ENCODE measurements at regions not wholly inside any gene's neighbourhood (a gene's known extent, or its start where the extent isn't known, plus 50 kb on each side); places are given as distances from the start of the nearest gene placed in this dataset.

DNA sequence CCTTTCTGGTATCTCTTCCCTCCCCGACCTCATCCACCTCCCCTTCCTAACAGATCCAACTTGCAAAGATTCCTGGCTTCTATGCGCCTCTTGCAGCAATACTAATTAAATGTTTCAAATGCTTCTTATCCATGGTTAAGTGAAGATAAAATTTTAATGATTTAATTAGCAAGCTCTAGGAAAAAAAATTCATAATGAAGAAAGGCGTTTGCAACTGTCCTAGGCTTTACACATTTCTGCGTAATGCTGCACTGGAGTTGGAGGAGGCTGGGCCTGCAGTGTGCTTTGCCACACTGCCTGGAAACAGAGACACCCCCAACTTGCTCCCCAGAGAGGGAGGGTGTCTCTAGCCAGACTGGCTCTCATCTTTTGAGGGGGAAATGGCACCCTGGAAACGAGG lies 123.9 kb upstream of the CARD11 start:
- Histone ChIP-seq H3K36me3 (ENCODE audit: insufficient read depth, low read length) (no peaks in the 10 kb centered on the region), H3K9me3 (ENCODE audit: control insufficient read depth in 1 of 2, low read length in 2 of 2) (no peaks in the 10 kb centered on the region), H3K4me1 (ENCODE audit: insufficient read depth, low read length) (no peaks in the 10 kb centered on the region), H3K27ac (ENCODE audit: low read depth, low read length) (no peak overlapping the region), H3K4me3 (ENCODE audit: low read length in 2 of 2) (no peak overlapping the region), H3K27me3 (ENCODE audit: insufficient read depth, low read length) (no peaks in the 10 kb centered on the region)
- Mint-ChIP-seq H3K4me3 (no peak overlapping the region), H3K36me3 (no peaks in the 10 kb centered on the region), H3K4me1 (no peaks in the 10 kb centered on the region), H3K27ac (no peak overlapping the region), H3K9me3 (peaks cover 0 to 6% (median 0%) of the 10 kb centered on the region in 8 donors), H3K27me3 (peaks cover 11 to 13% of the 10 kb centered on the region in 2 donors)
- DNase-seq, result no peak
- POLR2A ChIA-PET (ENCODE audit: partially characterized antibody), result no interaction called here
- intact Hi-C loops (cut with micrococcal nuclease), result no loop called here
- CTCF ChIA-PET (ENCODE audit: partially characterized antibody), result no interaction called here

- no peak overlapping the region for H3K27ac ChIP-seq (ENCODE audit: low read depth, low read length)
- POLR2A ChIA-PET (ENCODE audit: partially characterized antibody), result no interaction called here
- Mint-ChIP-seq H3K4me3 (no peak overlapping the region), H3K9me3 (peaks cover 0 to 4% (median 0%) of the 10 kb centered on the region in 8 donors), H3K36me3 (no peaks in the 10 kb centered on the region), H3K4me1 (no peaks in the 10 kb centered on the region), H3K27ac (no peak overlapping the region), H3K27me3 (peaks cover 14 to 16% of the 10 kb centered on the region in 2 donors)
- H3K9me3 ChIP-seq (ENCODE audit: control insufficient read depth in 1 of 2, low read length in 2 of 2), result no peaks in the 10 kb centered on the region
- intact Hi-C loops (cut with micrococcal nuclease), result no loop called here
- no peak overlapping the region for H3K4me3 ChIP-seq (ENCODE audit: low read length in 2 of 2)
- CTCF ChIA-PET (ENCODE audit: partially characterized antibody), result no interaction called here
- H3K27me3 ChIP-seq (ENCODE audit: insufficient read depth, low read length), result no peaks in the 10 kb centered on the region
- no peak for DNase-seq
- H3K4me1 ChIP-seq (ENCODE audit: insufficient read depth, low read length), result no peaks in the 10 kb centered on the region
- H3K36me3 ChIP-seq (ENCODE audit: insufficient read depth, low read length), result no peaks in the 10 kb centered on the region
Observed at GRCh38 chr7:3168370-3168769, 124.7 kb upstream of the CARD11 start.

GRCh38 chr7:3168869-3169268 lies 125.2 kb upstream of the CARD11 start:
- intact Hi-C loops (cut with micrococcal nuclease), result no loop called here
- Mint-ChIP-seq H3K36me3 (no peaks in the 10 kb centered on the region), H3K4me1 (no peaks in the 10 kb centered on the region), H3K27me3 (peaks cover 14 to 16% of the 10 kb centered on the region in 2 donors), H3K4me3 (no peak overlapping the region), H3K9me3 (peaks cover 0 to 4% (median 0%) of the 10 kb centered on the region in 8 donors), H3K27ac (no peak overlapping the region)
- POLR2A ChIA-PET (ENCODE audit: partially characterized antibody), result no interaction called here
- Histone ChIP-seq H3K27ac (ENCODE audit: low read depth, low read length) (no peak overlapping the region), H3K4me1 (ENCODE audit: insufficient read depth, low read length) (no peaks in the 10 kb centered on the region), H3K9me3 (ENCODE audit: control insufficient read depth in 1 of 2, low read length in 2 of 2) (no peaks in the 10 kb centered on the region), H3K36me3 (ENCODE audit: insufficient read depth, low read length) (no peaks in the 10 kb centered on the region), H3K27me3 (ENCODE audit: insufficient read depth, low read length) (no peaks in the 10 kb centered on the region), H3K4me3 (ENCODE audit: low read length in 2 of 2) (no peak overlapping the region)
- CTCF ChIA-PET (ENCODE audit: partially characterized antibody), result no interaction called here
- no peak for DNase-seq

DNA sequence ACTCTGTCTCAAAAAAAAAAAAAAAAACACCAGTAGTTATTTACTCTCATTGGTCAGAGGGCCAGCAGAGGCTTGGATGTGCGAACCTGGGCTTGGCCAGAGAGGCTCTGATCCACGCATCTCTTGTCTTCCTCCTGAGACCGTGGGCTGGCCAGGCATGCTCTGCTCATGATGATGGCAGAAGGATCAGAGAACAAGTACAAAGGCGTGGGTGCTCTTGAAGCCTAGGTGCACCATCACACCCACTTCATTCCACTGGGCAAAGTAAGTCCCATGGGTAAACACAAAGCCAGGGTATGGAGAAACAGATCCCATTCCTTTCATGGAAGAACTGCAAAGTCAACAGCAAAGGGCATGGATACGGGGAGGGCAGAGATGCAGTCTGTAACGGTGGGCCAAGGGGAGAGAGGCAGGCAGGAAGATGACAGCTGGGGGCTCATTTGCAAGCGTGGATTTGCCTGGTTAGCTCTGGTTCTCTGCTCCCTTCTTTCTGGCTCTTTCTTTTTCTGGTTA lies 128.2 kb upstream of the SDK1 start:
- Histone ChIP-seq H3K27me3 (ENCODE audit: insufficient read depth, low read length) (no peaks in the 10 kb centered on the region), H3K9me3 (ENCODE audit: control insufficient read depth in 1 of 2, low read length in 2 of 2) (no peaks in the 10 kb centered on the region), H3K27ac (ENCODE audit: low read depth, low read length) (no peak overlapping the region), H3K4me1 (ENCODE audit: insufficient read depth, low read length) (no peaks in the 10 kb centered on the region), H3K36me3 (ENCODE audit: insufficient read depth, low read length) (no peaks in the 10 kb centered on the region), H3K4me3 (ENCODE audit: low read length in 2 of 2) (no peak overlapping the region)
- Mint-ChIP-seq H3K4me3 (no peak overlapping the region), H3K4me1 (no peaks in the 10 kb centered on the region), H3K27me3 (peaks cover 14 to 17% of the 10 kb centered on the region in 2 donors), H3K36me3 (no peaks in the 10 kb centered on the region), H3K27ac (peak overlapping the region in 2 of 7 donors; percentile 13 to 49), H3K9me3 (peaks cover 0 to 4% (median 0%) of the 10 kb centered on the region in 8 donors)
- DNase-seq, result no peak
- intact Hi-C loops (cut with micrococcal nuclease), result no loop called here
- CTCF ChIA-PET (ENCODE audit: partially characterized antibody), result no interaction called here
- POLR2A ChIA-PET (ENCODE audit: partially characterized antibody), result no interaction called here

GRCh38 chr7:3174515-3175284 lies 126.4 kb upstream of the SDK1 start:
- no peak overlapping the region for H3K27ac ChIP-seq (ENCODE audit: low read depth, low read length)
- no peaks in the 10 kb centered on the region for H3K9me3 ChIP-seq (ENCODE audit: control insufficient read depth in 1 of 2, low read length in 2 of 2)
- DNase-seq, result no peak
- Mint-ChIP-seq H3K4me1 (no peaks in the 10 kb centered on the region), H3K9me3 (peaks cover 0 to 4% (median 0%) of the 10 kb centered on the region in 8 donors), H3K27me3 (peaks cover 10 to 11% of the 10 kb centered on the region in 2 donors), H3K27ac (no peak overlapping the region), H3K4me3 (no peak overlapping the region), H3K36me3 (no peaks in the 10 kb centered on the region)
- H3K36me3 ChIP-seq (ENCODE audit: insufficient read depth, low read length), result no peaks in the 10 kb centered on the region
- intact Hi-C loops (cut with micrococcal nuclease), result no loop called here
- H3K27me3 ChIP-seq (ENCODE audit: insufficient read depth, low read length), result no peaks in the 10 kb centered on the region
- ChIA-PET POLR2A (ENCODE audit: partially characterized antibody) (no interaction called here), CTCF (ENCODE audit: partially characterized antibody) (no interaction called here)
- H3K4me3 ChIP-seq (ENCODE audit: low read length in 2 of 2), result no peak overlapping the region
- no peaks in the 10 kb centered on the region for H3K4me1 ChIP-seq (ENCODE audit: insufficient read depth, low read length)

DNA sequence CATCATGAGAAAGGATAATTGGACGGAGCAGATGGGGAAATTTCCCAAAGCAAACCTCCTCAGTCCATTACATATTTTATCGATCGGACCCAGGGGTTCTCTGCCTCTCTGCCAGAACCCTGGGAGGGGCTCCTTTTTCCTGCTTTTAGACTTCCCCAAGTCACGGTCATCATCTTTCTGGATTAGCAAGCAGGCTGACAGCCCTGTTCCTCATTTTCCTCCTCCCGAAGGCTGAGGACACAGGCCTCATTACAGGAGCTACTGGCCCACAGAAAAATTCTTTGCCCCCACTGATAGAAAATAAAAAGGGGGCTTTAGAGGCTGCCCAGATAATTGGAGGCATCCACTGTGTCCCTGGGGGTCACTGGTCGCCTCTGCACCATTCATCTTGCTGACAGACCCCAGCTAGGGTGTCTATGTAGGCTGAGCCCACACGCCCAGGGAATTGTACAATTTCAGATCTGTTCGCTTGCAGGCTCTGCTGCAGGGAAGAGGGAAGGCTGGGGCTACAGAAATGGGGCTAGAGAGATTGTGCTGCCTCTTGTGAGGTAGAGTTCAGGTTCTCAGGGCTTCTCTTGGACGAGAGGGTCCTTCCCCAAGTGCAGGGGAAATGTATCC lies 125.7 kb upstream of the SDK1 start:
- no peak overlapping the region for H3K27ac ChIP-seq (ENCODE audit: low read depth, low read length)
- no peak overlapping the region for H3K27ac Mint-ChIP-seq

DNA sequence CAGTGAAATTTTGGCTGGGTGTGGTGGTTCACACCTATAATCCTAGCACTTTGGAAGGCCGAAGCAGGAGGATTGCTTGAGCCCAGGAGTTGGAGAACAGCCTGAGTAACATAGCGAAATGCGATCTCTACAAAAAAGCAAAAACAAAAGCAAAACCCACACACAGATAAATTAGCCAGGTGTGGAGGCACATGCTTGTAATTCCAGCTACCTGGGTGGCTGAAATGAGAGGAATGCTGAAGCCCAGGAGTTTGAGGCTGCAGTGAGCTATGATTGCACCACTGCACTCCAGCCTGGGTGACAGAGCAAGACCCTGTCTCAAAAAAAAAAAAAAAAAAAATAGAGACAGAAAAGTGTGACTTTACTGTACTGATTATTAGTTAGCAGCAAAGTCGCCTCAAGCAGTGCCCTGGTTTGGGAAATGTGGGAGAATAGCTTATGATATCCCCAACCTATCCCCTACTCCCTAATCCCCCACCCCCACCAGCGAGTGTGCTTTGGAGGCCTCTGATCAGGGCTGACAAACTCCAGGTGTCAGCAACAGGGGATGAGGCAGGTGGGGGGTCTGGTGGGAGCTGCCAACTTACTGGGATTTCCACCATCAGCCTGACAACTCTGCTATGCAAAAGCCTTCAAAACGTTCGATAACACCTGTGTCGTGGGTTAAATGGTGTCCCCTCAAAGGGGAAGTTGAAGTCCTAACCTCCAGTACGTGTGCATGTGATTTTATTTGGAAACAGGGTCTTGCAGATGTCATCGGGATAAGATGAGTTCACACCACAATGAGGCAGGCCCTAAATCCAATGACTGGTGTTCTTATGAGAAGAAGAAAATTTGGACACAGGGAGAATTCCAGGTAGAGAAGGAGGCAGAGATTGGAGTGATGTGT lies 124.7 kb upstream of the SDK1 start:
- Histone ChIP-seq H3K4me1 (ENCODE audit: insufficient read depth, low read length) (no peaks in the 10 kb centered on the region), H3K27me3 (ENCODE audit: insufficient read depth, low read length) (no peaks in the 10 kb centered on the region), H3K9me3 (ENCODE audit: control insufficient read depth in 1 of 2, low read length in 2 of 2) (no peaks in the 10 kb centered on the region), H3K4me3 (ENCODE audit: low read length in 2 of 2) (no peak overlapping the region), H3K27ac (ENCODE audit: low read depth, low read length) (no peak overlapping the region), H3K36me3 (ENCODE audit: insufficient read depth, low read length) (no peaks in the 10 kb centered on the region)
- peaks cover 7 to 11% of the 10 kb centered on the region in 2 donors for H3K27me3 Mint-ChIP-seq
- no peaks in the 10 kb centered on the region for H3K36me3 Mint-ChIP-seq
- CTCF ChIA-PET (ENCODE audit: partially characterized antibody), result no interaction called here
- intact Hi-C loops (cut with micrococcal nuclease), result no loop called here
- no peak overlapping the region for H3K4me3 Mint-ChIP-seq
- H3K9me3 Mint-ChIP-seq, result peaks cover 0 to 4% (median 0%) of the 10 kb centered on the region in 8 donors
- POLR2A ChIA-PET (ENCODE audit: partially characterized antibody), result no interaction called here
- no peaks in the 10 kb centered on the region for H3K4me1 Mint-ChIP-seq
- DNase-seq, result no peak
- H3K27ac Mint-ChIP-seq, result no peak overlapping the region

More for the DNA sequence above, 125.7 kb upstream of the SDK1 start:
- Histone ChIP-seq H3K9me3 (ENCODE audit: control insufficient read depth in 1 of 2, low read length in 2 of 2) (no peaks in the 10 kb centered on the region), H3K4me1 (ENCODE audit: insufficient read depth, low read length) (no peaks in the 10 kb centered on the region), H3K4me3 (ENCODE audit: low read length in 2 of 2) (no peak overlapping the region), H3K36me3 (ENCODE audit: insufficient read depth, low read length) (no peaks in the 10 kb centered on the region), H3K27me3 (ENCODE audit: insufficient read depth, low read length) (no peaks in the 10 kb centered on the region)
- Mint-ChIP-seq H3K9me3 (peaks cover 0 to 4% (median 0%) of the 10 kb centered on the region in 8 donors), H3K27me3 (peaks cover 8 to 11% of the 10 kb centered on the region in 2 donors), H3K4me3 (no peak overlapping the region), H3K36me3 (no peaks in the 10 kb centered on the region), H3K4me1 (no peaks in the 10 kb centered on the region)
- DNase-seq, result no peak
- CTCF ChIA-PET (ENCODE audit: partially characterized antibody), result no interaction called here
- POLR2A ChIA-PET (ENCODE audit: partially characterized antibody), result no interaction called here
- intact Hi-C loops (cut with micrococcal nuclease), result no loop called here
